Stimulated activated CD8-positive, alpha-beta memory T cell treated with anti-CD3 and anti-CD28 coated beads, Interleukin-2, amount 100 ng/mL, for 48 hours (primary cell): ENCODE measurements at regions not wholly inside any gene's neighbourhood (a gene's known extent, or its start where the extent isn't known, plus 50 kb on each side); places are given as distances from the start of the nearest gene placed in this dataset.
A peak's percentile ranks its signal among the peaks of the same experiment; 100 is the strongest.

ENCODE experiments used
- DNase-seq, 2 donors: peaks; one replicate each; pipeline ENCODE4 v3.0.0-alpha.2; 2020; ENCODE audit warnings: low read depth in 2 of 2

DNA sequence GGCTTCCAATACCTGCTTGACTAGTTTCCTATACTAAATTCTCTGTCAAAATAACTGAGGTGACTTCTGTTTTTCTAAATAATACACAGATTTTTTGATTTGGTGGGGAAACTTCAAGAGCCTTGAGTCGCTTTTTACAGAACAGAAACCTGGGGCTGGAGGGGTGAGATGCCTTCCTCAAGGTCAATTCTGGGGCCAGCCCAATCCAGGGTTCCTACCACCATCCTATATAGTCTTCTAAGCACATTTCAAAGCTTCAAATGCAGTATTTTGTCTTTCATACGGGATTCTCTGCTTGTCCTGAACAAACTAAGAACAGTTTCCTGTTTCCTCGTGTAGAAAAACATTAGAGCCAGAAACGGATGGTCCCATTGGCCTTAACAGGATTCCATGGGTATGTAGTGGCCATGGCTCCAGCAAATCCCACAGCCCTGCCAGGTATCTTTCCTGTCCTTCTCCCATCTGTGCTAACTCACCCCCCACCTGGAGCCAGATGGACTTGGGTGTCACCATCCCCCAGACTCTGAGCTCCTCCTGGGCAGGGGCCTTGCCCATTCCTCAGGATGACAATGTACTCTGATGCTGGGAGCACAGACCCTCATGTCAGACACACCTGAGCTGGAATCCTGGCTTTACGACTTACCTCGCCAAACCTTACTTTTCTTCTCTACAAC lies 146.9 kb downstream of the KLF13 start:
- no peak for DNase-seq

DNA sequence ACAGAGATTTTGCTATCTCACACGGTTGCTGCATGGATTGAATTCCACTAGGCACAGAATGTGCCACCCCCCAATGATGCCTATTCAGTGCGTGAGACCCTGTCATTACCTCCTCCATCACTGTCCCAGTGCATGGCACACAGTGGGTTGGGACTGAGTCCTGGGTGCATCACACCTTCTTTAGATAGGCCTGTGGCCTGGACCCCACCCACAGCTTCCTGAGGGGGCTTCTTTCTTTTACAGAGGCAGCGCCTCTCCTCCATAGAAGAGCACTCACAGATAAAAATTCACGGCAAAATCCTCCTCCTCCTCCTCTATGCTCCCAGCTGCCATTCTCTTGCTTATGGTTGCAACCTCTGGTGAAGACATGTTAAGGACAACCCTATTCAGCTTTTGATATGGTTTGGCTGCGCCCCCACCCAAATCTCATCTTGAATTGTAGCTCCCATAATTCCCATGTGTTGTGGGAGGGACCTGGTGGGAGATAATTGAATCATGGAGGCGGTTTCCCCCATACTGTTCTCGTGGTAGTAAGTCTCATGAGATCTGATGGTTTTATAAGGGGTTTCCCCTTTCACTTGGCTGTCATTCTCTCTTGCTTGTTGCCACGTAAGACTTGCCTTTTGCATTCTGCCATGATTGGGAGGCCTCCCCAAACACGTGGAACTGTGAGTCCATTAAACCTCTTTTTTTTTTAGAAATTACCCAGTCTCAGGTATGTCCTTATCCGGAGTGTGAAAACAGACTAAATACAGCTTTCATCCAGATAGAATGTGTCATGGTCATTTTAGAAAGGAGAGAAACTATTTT lies 147.6 kb downstream of the KLF13 start:
- no peak for DNase-seq

GRCh38 chr15:31476236-31476810 lies 149.7 kb downstream of the KLF13 start:
- DNase-seq, result no peak

GRCh38 chr15:31476866-31477265 lies 150.2 kb downstream of the KLF13 start:
- DNase-seq, result no peak

DNA sequence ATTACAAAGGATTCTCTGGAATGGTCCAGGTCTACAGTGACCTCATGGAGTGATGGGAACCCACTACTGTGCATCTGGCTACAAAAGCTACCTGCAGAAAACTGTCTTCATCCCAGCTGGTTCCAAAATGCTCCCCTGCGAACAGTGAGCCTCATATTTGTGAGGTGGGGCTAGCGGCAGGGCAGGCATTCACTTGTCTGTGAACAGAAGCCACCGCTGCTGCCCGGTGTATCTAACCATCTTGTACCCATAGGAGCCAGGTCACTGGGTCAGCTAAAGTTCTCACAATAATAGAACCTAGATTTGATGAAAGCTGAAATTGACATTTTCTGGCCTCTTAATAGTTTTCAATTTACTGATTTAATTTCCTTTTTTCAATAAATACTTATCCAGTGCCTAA lies 150.7 kb downstream of the KLF13 start:
- no peak for DNase-seq

GRCh38 chr15:31477851-31478701 lies 151.4 kb downstream of the KLF13 start:
- no peak for DNase-seq

DNA sequence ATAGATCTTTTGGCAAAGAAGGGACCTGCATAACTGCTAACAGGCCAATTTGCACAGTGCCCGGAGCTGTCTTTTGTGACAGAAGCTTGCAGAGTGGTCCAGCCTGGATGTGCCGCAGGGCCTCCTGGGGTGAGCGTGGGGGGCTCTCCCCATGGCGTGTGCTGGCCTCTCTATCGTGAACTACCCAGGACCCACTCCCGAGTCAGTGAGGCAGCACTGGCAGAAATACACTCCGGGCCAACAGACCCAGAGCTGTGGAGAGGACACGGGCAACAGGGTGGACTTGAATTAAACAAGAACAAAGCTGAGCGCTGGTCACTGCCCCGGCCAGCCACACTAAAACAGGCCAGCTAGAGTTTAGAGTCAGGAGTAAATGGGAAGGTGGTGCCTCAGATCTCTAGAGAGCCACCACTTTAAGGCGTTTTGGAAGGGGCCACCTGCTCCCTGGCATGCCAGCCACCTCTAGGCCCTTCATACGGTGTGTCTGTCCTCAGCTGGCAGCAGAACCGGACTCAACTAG lies 152.1 kb downstream of the KLF13 start:
- no peak for DNase-seq

DNA sequence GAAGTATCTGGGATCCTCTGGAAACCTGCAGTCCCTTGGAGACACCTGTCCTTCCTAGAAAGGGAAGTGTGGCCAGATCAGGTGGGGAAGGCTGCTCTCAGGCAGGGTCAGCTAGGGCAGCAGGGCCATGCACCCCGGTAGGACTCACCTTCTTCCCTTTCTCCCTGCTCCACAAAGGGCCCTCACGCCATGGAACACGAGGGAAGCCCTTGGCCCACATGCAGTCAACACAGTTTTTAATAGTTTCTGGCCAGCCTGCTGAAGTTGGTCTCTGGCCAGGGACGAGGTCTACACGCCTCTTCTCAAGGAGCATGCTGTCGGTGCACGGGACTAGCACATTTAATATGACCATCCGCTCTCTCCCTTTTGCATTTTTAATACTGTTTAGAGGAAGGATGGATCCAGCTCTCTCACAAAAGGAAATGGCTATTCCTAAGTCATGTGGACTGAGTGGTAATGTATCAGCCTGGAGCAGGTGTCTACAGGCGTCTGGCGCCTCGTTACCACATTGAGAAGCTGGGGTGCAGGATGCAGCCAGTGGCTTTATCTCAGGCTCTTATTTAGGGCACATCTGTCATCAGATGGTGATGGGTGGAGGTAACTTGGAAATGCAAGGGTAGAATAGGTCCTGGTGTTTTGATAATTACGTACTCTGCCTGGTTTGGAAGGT lies 153.9 kb downstream of the KLF13 start:
- no peak for DNase-seq

GRCh38 chr15:31481142-31481541 lies 154.5 kb downstream of the KLF13 start:
- DNase-seq, result no peak

DNA sequence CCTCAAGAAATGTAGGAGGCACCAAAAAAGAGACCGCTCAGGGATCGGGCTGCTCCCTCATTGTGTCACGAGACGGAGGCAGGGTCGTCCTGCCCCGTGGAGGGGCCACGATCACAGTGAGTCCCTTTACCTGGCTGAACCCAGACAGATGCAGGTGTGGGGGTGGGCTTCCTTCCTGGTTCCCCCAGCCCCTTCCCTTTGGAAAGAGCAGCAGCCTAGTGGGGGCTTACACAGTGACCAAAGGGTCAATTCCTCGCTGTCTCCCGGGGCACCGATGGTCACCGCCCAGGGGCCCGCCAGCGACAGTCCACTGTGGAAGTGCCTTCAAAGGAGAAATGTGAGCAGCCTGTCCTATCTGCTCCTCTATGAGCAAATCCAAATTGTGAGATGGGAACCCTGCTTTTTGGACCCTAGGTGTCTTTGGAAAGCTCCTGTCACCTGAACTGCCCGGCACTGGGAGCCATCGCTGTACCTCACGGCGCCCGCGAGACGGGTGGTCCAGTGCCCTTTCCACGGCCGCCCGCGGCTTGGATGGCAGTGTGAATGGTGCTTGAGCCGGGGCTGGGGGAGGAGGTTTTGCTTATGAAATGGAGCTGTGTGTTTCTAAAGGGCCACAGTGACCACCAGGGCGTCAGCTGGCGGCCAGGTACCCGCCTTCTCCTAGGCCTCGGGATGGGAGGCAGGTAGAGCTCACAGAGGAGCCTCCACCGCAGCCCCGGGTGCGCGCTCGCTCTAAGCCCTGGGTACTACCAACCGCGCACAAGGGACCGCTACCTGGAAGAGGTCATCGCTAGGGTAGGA lies 155.7 kb downstream of the KLF13 start:
- no peak for DNase-seq

DNA sequence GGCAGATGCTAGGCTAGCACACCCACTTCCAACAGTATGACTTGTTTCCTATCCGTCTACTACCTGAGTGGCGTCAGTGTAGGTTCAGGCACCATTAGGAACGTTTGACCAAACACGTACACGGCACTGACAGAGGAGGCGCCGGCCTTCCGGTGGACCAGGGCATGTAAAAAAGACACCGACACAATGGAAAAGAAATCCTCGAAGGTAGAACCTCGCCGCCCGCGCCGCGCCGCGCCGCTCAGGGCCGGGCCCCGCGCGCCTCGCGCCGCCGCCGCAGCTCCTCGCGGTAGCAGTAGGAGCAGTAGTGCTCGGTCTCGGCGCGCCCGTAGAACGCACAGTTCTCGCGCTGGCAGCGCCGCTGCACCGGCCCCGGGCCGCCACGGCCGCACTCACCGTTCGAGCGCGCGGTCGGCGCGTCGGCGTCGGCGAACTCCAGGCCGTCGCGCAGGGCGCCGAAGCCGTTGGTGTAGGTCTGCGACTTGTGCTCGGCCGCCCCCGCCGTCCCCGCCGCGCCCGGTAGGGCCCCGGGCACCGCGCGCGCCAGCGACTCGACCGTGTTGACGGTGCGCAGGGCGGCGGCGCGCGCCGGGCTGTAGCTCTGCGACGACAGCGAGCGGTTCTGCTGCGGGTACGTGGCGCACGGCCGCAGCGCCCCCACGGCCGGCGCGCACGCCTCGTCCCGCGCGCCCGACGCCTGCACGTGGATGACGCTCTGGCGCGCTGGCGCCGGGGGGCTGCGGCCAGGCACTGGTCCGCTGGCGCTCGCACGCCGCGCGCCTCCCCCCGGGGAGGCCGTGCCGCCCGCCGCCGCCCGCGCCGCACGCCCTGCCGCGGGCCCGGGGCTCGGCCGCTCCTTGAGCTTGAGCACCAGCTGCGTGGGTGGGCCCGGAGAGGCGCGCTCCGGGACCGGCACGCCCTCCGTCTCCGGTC lies 156.7 kb downstream of the KLF13 start:
- peak in 1 of 2 donors; percentile 39 for DNase-seq

- no peak for DNase-seq
Measured at GRCh38 chr15:31483986-31484951, 157.6 kb downstream of the KLF13 start.

GRCh38 chr15:31484986-31485385 lies 158.4 kb downstream of the KLF13 start:
- DNase-seq, result no peak

- DNase-seq, result no peak
Measured at GRCh38 chr15:31485431-31485830, 158.8 kb downstream of the KLF13 start.

DNA sequence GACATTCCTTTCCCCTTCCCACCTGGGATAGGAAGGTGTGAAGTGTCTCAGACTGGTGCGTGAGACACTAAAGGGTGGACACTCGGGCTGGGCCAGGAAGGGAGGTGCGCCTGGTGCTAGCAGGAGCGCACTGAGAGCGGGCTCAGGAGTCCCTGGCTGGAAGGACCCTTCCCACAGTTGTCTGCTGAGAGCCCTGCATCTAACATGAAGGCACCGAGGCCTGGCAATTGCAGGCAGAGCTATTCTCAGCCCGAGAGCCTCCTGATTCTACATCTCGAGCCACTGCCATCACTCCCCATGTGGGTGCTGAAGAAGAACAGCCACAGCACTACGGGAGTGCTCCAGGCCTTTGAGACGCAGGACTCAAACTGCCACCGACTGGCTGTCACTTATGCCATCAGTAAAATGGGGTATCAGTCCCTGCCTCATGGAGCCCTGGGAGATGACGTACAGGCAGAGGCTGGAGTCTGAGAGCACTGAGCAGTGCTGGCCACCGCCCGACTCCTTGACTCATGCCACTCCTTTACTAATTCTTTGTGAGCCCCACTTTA lies 159.4 kb downstream of the KLF13 start:
- no peak for DNase-seq

DNA sequence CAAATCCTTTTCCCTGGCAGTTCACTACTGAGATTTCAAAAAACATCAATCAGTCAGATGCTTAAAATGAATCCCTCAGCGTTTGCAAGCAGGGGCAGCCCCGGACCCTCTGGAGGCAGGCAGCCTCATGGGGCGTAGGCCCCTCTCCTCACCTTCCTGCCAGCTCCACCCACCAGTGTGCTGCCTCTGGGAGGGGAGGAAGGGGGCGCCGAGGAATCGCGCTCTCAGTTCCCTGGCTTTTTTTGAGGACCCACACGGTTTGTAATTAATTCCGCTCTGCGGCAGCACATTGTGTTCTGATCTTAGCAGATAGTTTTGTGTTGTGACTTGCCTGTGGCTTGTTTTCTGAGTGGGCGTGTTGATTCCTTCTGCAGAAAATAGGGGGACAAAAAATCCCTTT lies 159.9 kb downstream of the KLF13 start:
- DNase-seq, result no peak

DNA sequence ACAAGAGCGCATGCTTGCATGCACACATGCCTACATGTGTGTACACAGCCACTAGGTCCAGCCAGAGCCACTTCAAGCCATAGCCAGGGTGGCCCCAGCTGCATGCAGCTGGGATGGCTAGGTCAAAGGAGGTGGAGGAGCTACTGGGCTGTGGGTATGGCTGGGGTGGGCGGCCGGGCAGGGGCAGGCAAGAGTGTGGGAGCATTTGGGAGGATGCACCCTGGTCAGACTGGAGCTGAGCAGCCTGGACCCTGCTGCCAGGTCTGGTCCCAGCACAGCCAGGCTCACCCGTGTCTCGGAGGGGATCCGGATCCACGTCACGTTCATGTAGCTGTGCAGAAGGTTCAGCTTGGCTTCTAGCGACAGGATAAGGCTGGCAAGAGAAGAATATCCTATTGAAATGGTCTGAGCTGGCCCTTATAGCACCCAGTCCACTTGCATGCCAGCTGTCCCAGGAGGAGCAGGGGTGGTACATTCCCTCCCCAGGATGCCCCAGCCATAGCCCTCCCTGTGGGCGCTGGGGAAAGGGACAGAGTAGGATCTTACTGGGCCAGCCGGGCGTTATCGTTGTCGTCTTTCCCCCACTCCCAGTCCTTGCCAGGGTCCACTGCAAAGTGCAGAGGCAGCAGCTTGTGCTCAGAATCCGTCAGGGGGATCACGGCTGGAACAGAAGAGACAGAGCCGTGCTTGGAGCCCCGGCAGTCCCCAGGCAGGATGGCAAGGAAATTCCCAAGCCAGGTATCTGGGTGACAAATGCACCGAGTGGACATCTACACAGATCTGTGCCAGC lies 160.5 kb downstream of the KLF13 start:
- DNase-seq, result no peak
